Spleen (tissue), 7 donors: ENCODE measurements at regions not wholly inside any gene's neighbourhood (a gene's known extent, or its start where the extent isn't known, plus 50 kb on each side); places are given as distances from the start of the nearest gene placed in this dataset.

Experiments used
- CTCF ChIP-seq, 11 experiments: fragments of 200-600 bp in 7 of 11; fragments of 450-650 bp in 4 of 11; sonication (generic) in 4 of 11; IDR thresholded peaks in 8 of 11; conservative IDR thresholded peaks in 3 of 11; 1 replicate in 7 of 11; 2 replicates in 4 of 11; pipeline versions ENCODE4 v1.4.0 to v1.8.0; 2016 to 2021; ENCODE audit warnings: antibody characterized with exemption in 11 of 11, inconsistent platforms in 4 of 11, mild to moderate bottlenecking in 1 of 11
- POLR2AphosphoS5 ChIP-seq, 3 donors: sonication (generic); formaldehyde crosslinking; IDR thresholded peaks; one replicate each; pipeline ENCODE4 v1.5.1; 2017; ENCODE audit warnings: antibody characterized with exemption in 3 of 3
- donor health status: DM: no; HTN: no; CAD: no; lungs with moderate emphysema.
- donor health status: DM: no; HTN: no; CAD: no.
- donor health status: DM: no; HTN: no; CAD: no.

GRCh38 chr5:104184264-104184663, 621.7 kb upstream of the NUDT12 start:
- TF ChIP-seq CTCF (IDR thresholded peaks at IDR 0.05 in 8 of 11, conservative IDR thresholded peaks at IDR 0.05 in 3 of 11) (no peak), POLR2AphosphoS5 (IDR thresholded peaks at IDR 0.05) (no peak)
